ENCODE measurements at regions not wholly inside any gene's neighbourhood (a gene's known extent, or its start where the extent isn't known, plus 50 kb on each side); places are given as distances from the start of the nearest gene placed in this dataset.

DNA sequence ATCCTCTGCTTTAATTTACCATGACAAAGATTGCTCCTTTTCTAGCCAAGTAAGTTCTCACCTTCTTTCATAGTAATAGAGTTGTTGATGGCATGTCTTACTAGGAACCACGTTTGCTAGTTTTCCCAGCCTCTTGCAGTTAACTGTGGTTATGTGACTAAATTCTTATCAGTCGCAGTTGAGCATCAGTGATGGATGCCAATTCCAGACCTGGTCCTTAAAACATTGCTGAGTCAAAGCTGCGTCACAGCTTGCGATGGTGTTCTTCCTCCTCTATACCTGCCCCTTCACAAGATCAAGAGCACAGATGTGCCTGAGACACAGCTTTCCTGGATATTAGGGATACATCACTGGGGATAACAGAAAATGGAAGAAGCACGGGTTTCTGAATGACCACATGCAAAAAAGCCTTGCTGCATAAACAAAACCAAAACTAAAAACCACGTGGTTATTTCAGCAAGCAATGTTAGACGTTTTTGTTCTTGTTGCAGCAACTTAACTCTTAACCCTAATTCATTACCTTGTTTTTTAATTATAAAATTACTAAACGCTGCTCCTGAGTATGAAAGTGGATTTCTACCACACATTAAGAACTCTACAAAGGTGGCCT, 97.6 kb upstream of the DACH1 start:
- no peak for TF ChIP-seq EZH2phosphoT487 (IDR thresholded peaks at IDR 0.05; ENCODE audit: borderline replicate concordance)
- TF ChIP-seq, protein P1, sequence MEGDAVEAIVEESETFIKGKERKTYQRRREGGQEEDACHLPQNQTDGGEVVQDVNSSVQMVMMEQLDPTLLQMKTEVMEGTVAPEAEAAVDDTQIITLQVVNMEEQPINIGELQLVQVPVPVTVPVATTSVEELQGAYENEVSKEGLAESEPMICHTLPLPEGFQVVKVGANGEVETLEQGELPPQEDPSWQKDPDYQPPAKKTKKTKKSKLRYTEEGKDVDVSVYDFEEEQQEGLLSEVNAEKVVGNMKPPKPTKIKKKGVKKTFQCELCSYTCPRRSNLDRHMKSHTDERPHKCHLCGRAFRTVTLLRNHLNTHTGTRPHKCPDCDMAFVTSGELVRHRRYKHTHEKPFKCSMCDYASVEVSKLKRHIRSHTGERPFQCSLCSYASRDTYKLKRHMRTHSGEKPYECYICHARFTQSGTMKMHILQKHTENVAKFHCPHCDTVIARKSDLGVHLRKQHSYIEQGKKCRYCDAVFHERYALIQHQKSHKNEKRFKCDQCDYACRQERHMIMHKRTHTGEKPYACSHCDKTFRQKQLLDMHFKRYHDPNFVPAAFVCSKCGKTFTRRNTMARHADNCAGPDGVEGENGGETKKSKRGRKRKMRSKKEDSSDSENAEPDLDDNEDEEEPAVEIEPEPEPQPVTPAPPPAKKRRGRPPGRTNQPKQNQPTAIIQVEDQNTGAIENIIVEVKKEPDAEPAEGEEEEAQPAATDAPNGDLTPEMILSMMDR (conservative IDR thresholded peaks at IDR 0.05; ENCODE audit: low read length), result no peak

All from Loucy (cell line).